Vagina (tissue), 2 donors: ENCODE measurements at regions not wholly inside any gene's neighbourhood (a gene's known extent, or its start where the extent isn't known, plus 50 kb on each side); places are given as distances from the start of the nearest gene placed in this dataset.

ENCODE experiments used
- POLR2A ChIP-seq, 2 donors: fragments of 450-650 bp; IDR thresholded peaks; one replicate each; pipeline ENCODE4 v1.6.1; 2017; ENCODE audit warnings: antibody characterized with exemption in 2 of 2, mild to moderate bottlenecking in 2 of 2, moderate library complexity in 2 of 2
- TF ChIP-seq, protein P1 (sequence below), 3 experiments: fragments of 450-650 bp in 2 of 3; fragments of 200-600 bp in 1 of 3; sonication (generic) in 1 of 3; IDR thresholded peaks; one replicate each; pipeline ENCODE4 v1.5.1; 2017 to 2019; ENCODE audit warnings: antibody characterized with exemption in 3 of 3, mild to moderate bottlenecking in 2 of 3, moderate library complexity in 2 of 3

GRCh38 chr20:47413189-47413588 is 56.7 kb upstream of the ZMYND8 start:
- TF ChIP-seq, protein P1, sequence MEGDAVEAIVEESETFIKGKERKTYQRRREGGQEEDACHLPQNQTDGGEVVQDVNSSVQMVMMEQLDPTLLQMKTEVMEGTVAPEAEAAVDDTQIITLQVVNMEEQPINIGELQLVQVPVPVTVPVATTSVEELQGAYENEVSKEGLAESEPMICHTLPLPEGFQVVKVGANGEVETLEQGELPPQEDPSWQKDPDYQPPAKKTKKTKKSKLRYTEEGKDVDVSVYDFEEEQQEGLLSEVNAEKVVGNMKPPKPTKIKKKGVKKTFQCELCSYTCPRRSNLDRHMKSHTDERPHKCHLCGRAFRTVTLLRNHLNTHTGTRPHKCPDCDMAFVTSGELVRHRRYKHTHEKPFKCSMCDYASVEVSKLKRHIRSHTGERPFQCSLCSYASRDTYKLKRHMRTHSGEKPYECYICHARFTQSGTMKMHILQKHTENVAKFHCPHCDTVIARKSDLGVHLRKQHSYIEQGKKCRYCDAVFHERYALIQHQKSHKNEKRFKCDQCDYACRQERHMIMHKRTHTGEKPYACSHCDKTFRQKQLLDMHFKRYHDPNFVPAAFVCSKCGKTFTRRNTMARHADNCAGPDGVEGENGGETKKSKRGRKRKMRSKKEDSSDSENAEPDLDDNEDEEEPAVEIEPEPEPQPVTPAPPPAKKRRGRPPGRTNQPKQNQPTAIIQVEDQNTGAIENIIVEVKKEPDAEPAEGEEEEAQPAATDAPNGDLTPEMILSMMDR (IDR thresholded peaks at IDR 0.05) = no peak
- TF ChIP-seq POLR2A (IDR thresholded peaks at IDR 0.05) = no peak
